ENCODE measurements at regions not wholly inside any gene's neighbourhood (a gene's known extent, or its start where the extent isn't known, plus 50 kb on each side); places are given as distances from the start of the nearest gene placed in this dataset.

DNA sequence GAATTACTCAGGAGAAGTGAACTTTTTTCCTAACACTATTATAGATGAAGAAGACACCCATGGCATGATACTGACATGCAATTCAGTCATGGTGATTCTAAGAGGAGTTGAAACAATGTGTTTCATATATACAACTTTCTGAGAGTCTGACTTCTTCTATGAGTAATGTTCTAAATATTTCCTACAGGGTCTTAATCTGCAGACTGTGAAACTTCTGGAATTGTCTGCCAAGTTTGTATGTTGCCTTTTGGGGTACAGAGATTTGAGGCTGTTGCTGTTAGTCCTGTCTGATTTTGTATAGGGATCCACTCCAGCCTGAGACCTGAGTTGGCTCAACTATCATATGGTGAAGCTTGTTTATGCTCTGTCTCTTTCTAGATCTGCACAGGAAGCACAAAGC, 160.6 kb upstream of the GATB start:
- H3K27ac ChIP-seq (ENCODE audit: low read depth, low read length), result no peak overlapping the region

DNA sequence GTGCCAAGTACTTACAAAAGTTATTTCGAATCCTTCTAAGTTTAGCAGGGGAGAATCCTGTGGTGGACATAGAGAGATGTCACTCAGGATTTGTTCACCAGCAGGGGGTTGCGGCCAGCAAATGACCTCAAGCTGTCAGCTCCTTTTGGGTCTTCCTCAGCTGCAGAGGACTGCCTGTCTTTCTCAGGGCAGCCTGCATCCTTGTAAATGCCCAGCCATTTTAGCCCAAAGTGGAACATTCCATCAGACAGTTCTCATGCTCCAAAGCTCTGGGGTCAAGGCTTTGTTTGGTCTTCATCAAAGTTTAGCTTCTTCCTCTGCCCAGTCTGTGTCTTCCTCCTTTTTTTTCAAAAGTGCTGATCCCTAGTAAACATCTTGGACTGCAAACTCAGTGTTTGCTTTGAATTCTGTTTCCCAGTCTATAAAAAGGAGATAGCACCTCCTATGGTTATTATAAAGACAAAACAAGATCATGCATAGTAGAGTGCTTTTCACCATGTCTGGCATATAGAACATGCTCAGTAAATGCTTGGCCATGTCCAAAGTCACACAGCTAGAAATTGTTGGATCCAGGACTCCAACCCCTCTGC, 156.4 kb upstream of the GATB start:
- H4K20me1 ChIP-seq (ENCODE audit: control insufficient read depth, insufficient read depth, low read depth, low read length), result no peaks in the 10 kb centered on the region
- no peak overlapping the region for H3K4me2 ChIP-seq (ENCODE audit: low read length)
- H3F3A ChIP-seq (ENCODE audit: control insufficient read depth, insufficient read depth), result no peaks in the 10 kb centered on the region
- no peaks in the 10 kb centered on the region for H3K79me2 ChIP-seq (ENCODE audit: control insufficient read depth, low read length)
- no peaks in the 10 kb centered on the region for H3K27me3 ChIP-seq (ENCODE audit: control insufficient read depth, low read length)
- TF ChIP-seq, protein P1, sequence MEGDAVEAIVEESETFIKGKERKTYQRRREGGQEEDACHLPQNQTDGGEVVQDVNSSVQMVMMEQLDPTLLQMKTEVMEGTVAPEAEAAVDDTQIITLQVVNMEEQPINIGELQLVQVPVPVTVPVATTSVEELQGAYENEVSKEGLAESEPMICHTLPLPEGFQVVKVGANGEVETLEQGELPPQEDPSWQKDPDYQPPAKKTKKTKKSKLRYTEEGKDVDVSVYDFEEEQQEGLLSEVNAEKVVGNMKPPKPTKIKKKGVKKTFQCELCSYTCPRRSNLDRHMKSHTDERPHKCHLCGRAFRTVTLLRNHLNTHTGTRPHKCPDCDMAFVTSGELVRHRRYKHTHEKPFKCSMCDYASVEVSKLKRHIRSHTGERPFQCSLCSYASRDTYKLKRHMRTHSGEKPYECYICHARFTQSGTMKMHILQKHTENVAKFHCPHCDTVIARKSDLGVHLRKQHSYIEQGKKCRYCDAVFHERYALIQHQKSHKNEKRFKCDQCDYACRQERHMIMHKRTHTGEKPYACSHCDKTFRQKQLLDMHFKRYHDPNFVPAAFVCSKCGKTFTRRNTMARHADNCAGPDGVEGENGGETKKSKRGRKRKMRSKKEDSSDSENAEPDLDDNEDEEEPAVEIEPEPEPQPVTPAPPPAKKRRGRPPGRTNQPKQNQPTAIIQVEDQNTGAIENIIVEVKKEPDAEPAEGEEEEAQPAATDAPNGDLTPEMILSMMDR (IDR thresholded peaks at IDR 0.05; ENCODE audit: low read depth, low read length, poor library complexity, severe bottlenecking), result no peak
- TF ChIP-seq EZH2phosphoT487 (IDR thresholded peaks at IDR 0.05; ENCODE audit: borderline replicate concordance, low read length), result no peak
- no peaks in the 10 kb centered on the region for H3K9me3 ChIP-seq (ENCODE audit: control insufficient read depth, insufficient read depth, low read length)
- no peaks in the 10 kb centered on the region for H3K4me1 ChIP-seq (ENCODE audit: control insufficient read depth, low read length)
- no peaks in the 10 kb centered on the region for H3K36me3 ChIP-seq (ENCODE audit: control insufficient read depth, low read length)
- no peak overlapping the region for H3K27ac ChIP-seq (ENCODE audit: low read depth, low read length)
- H3K4me3 ChIP-seq (ENCODE audit: low read length), result no peak overlapping the region
- H3K9me2 ChIP-seq (replicated peaks; ENCODE audit: control insufficient read depth, low read length), result no peaks in the 10 kb centered on the region

More for the DNA sequence above, 160.6 kb upstream of the GATB start:
- Histone ChIP-seq H3K4me3 (ENCODE audit: low read length) (no peak overlapping the region), H3K36me3 (ENCODE audit: control insufficient read depth, low read length) (no peaks in the 10 kb centered on the region), H3K9me2 (replicated peaks; ENCODE audit: control insufficient read depth, low read length) (no peaks in the 10 kb centered on the region), H3K9me3 (ENCODE audit: control insufficient read depth, insufficient read depth, low read length) (no peaks in the 10 kb centered on the region), H3F3A (ENCODE audit: control insufficient read depth, insufficient read depth) (no peaks in the 10 kb centered on the region), H3K27me3 (ENCODE audit: control insufficient read depth, low read length) (no peaks in the 10 kb centered on the region), H3K4me1 (ENCODE audit: control insufficient read depth, low read length) (no peaks in the 10 kb centered on the region), H4K20me1 (ENCODE audit: control insufficient read depth, insufficient read depth, low read depth, low read length) (no peaks in the 10 kb centered on the region), H3K4me2 (ENCODE audit: low read length) (no peak overlapping the region), H3K79me2 (ENCODE audit: control insufficient read depth, low read length) (no peaks in the 10 kb centered on the region)
- TF ChIP-seq, protein P1 (IDR thresholded peaks at IDR 0.05; ENCODE audit: low read depth, low read length, poor library complexity, severe bottlenecking), result no peak
- TF ChIP-seq EZH2phosphoT487 (IDR thresholded peaks at IDR 0.05; ENCODE audit: borderline replicate concordance, low read length), result no peak

DNA sequence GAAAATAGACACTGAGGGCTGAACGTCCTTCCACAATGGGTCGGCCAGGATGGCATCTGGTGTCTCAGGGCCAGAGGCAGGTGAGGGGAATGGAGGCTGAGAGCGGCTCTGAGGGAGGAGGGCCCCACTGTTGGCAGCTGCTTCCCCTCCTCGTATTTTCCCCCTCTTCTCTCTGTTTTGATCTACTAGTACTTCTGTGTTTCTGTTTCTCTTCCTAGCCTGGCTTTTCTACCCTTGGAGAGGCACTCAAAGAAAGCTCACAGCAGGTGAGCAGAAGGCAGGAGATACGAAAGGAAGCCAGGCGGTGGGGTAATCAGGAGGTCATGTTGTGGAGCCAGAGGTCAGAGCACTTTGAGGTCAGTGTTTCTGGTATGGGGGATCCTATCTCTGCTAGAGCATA, 151.8 kb upstream of the GATB start:
- no peak overlapping the region for H3K27ac ChIP-seq (ENCODE audit: low read depth, low read length)
- H3K9me3 ChIP-seq (ENCODE audit: control insufficient read depth, insufficient read depth, low read length), result no peaks in the 10 kb centered on the region
- no peak for TF ChIP-seq EZH2phosphoT487 (IDR thresholded peaks at IDR 0.05; ENCODE audit: borderline replicate concordance, low read length)
- TF ChIP-seq, protein P1 (IDR thresholded peaks at IDR 0.05; ENCODE audit: low read depth, low read length, poor library complexity, severe bottlenecking), result no peak
- H3K4me2 ChIP-seq (ENCODE audit: low read length), result no peak overlapping the region
- H3K79me2 ChIP-seq (ENCODE audit: control insufficient read depth, low read length), result no peaks in the 10 kb centered on the region
- H3K4me1 ChIP-seq (ENCODE audit: control insufficient read depth, low read length), result no peaks in the 10 kb centered on the region
- H4K20me1 ChIP-seq (ENCODE audit: control insufficient read depth, insufficient read depth, low read depth, low read length), result no peaks in the 10 kb centered on the region
- no peak overlapping the region for H3K4me3 ChIP-seq (ENCODE audit: low read length)
- no peaks in the 10 kb centered on the region for H3K9me2 ChIP-seq (replicated peaks; ENCODE audit: control insufficient read depth, low read length)
- no peaks in the 10 kb centered on the region for H3K27me3 ChIP-seq (ENCODE audit: control insufficient read depth, low read length)
- H3F3A ChIP-seq (ENCODE audit: control insufficient read depth, insufficient read depth), result no peaks in the 10 kb centered on the region
- H3K36me3 ChIP-seq (ENCODE audit: control insufficient read depth, low read length), result no peaks in the 10 kb centered on the region

Data from DOHH2 (cell line).